HEK293 (cell line): ENCODE measurements at regions not wholly inside any gene's neighbourhood (a gene's known extent, or its start where the extent isn't known, plus 50 kb on each side); places are given as distances from the start of the nearest gene placed in this dataset.
A peak's percentile ranks its signal among the peaks of the same experiment; 100 is the strongest.

Source experiments
- CTCF ChIA-PET: fragments of 350-600 bp; formaldehyde crosslinking; extraction: SDS; loops from one replicate; lab custom pipeline; 2021; ENCODE audit warnings: antibody characterized with exemption; lab: Yijun Ruan, JAX
- POLR2A ChIA-PET: fragments of 300-600 bp; formaldehyde crosslinking; extraction: SDS; loops from one replicate; lab custom pipeline; 2020; ENCODE audit warnings: antibody characterized with exemption, inconsistent platforms; lab: Yijun Ruan, JAX
- H3K27ac ChIP-seq: fragments of 200-500 bp; sonication (Bioruptor generic); 2 replicates; pipeline ENCODE4 v1.5.1; 2014; ENCODE audit warnings: low read depth, low read length, control low read depth, inconsistent platforms; ENCODE audit errors: extremely low read depth
- H3K36me3 ChIP-seq, 2 experiments: fragments of 200-500 bp in 1 of 2; sonication (Bioruptor generic) in 1 of 2; 1 replicate in 1 of 2; 2 replicates in 1 of 2; pipeline ENCODE4 v1.5.1; 2014 to 2017; ENCODE audit warnings: inconsistent platforms in 2 of 2, low read length in 2 of 2; ENCODE audit not compliant: control insufficient read depth in 2 of 2, insufficient read depth in 1 of 2
- H3K4me1 ChIP-seq: fragments of 200-500 bp; sonication (Bioruptor generic); 2 replicates; pipeline ENCODE4 v1.5.1; 2014; ENCODE audit warnings: mild to moderate bottlenecking, low read length, inconsistent platforms; ENCODE audit not compliant: control insufficient read depth, insufficient read depth
- H3K4me3 ChIP-seq: 2 replicates; pipeline ENCODE4 v1.5.1; 2011; ENCODE audit warnings: low read depth, mild to moderate bottlenecking, control low read depth, low read length, moderate library complexity
- H3K9me3 ChIP-seq: fragments of 200-500 bp; sonication (Bioruptor generic); 2 replicates; pipeline ENCODE4 v1.5.1; 2014; ENCODE audit warnings: low read depth, low read length, inconsistent platforms; ENCODE audit not compliant: control insufficient read depth, insufficient read depth
- IKZF3 ChIP-seq: fragments of 450-650 bp; IDR thresholded peaks from 2 replicates; pipeline ENCODE4 v1.5.0; 2018; ENCODE audit warnings: missing biosample characterization, mild to moderate bottlenecking, missing genetic modification characterization, moderate library complexity
- KLF17 ChIP-seq: fragments of 450-650 bp; formaldehyde crosslinking; IDR thresholded peaks from 2 replicates; pipeline ENCODE4 v1.5.1; 2016; ENCODE audit warnings: missing biosample characterization, missing genetic modification characterization
- KLF7 ChIP-seq: fragments of 450-650 bp; formaldehyde crosslinking; IDR thresholded peaks from 2 replicates; pipeline ENCODE4 v1.5.1; 2016; ENCODE audit warnings: missing biosample characterization, missing genetic modification characterization, borderline replicate concordance
- OSR2 ChIP-seq: fragments of 450-650 bp; formaldehyde crosslinking; IDR thresholded peaks from 2 replicates; pipeline ENCODE4 v1.5.1; 2016; ENCODE audit warnings: missing biosample characterization, missing genetic modification characterization
- PRDM2 ChIP-seq: fragments of 450-650 bp; formaldehyde crosslinking; IDR thresholded peaks from 2 replicates; pipeline ENCODE4 v1.5.1; 2016; ENCODE audit warnings: missing biosample characterization, missing genetic modification characterization, borderline replicate concordance
- ZBTB1 ChIP-seq: fragments of 450-650 bp; formaldehyde crosslinking; IDR thresholded peaks from 2 replicates; pipeline ENCODE4 v1.5.1; 2016; ENCODE audit warnings: missing biosample characterization, missing genetic modification characterization
- ZIC2 ChIP-seq: fragments of 450-650 bp; formaldehyde crosslinking; IDR thresholded peaks from 2 replicates; pipeline ENCODE4 v1.5.1; 2016; ENCODE audit warnings: missing biosample characterization, missing genetic modification characterization
- ZNF16 ChIP-seq: fragments of 450-650 bp; formaldehyde crosslinking; IDR thresholded peaks from 2 replicates; pipeline ENCODE4 v1.5.1; 2016; ENCODE audit warnings: low read depth, missing biosample characterization, missing genetic modification characterization
- ZNF366 ChIP-seq: fragments of 450-650 bp; formaldehyde crosslinking; conservative IDR thresholded peaks from 2 replicates; pipeline ENCODE4 v1.5.1; 2016; ENCODE audit warnings: missing biosample characterization, missing genetic modification characterization
- ZNF391 ChIP-seq: fragments of 450-650 bp; formaldehyde crosslinking; IDR thresholded peaks from 2 replicates; pipeline ENCODE4 v1.5.1; 2016; ENCODE audit warnings: low read depth, missing biosample characterization, missing genetic modification characterization, borderline replicate concordance
- ZNF501 ChIP-seq: fragments of 450-650 bp; formaldehyde crosslinking; IDR thresholded peaks from 2 replicates; pipeline ENCODE4 v1.5.1; 2016; ENCODE audit warnings: missing biosample characterization, missing genetic modification characterization
- ZNF521 ChIP-seq: fragments of 450-650 bp; formaldehyde crosslinking; IDR thresholded peaks from 2 replicates; pipeline ENCODE4 v1.5.1; 2017; ENCODE audit warnings: missing biosample characterization, mild to moderate bottlenecking, missing genetic modification characterization
- ZNF544 ChIP-seq: fragments of 450-650 bp; formaldehyde crosslinking; IDR thresholded peaks from 2 replicates; pipeline ENCODE4 v1.5.0; 2017; ENCODE audit warnings: missing biosample characterization, missing genetic modification characterization
- ZNF560 ChIP-seq: fragments of 450-650 bp; formaldehyde crosslinking; IDR thresholded peaks from 2 replicates; pipeline ENCODE4 v1.5.1; 2017; ENCODE audit warnings: missing biosample characterization, missing genetic modification characterization, borderline replicate concordance
- ZSCAN5A ChIP-seq: fragments of 450-650 bp; formaldehyde crosslinking; IDR thresholded peaks from 2 replicates; pipeline ENCODE4 v1.5.1; 2016; ENCODE audit warnings: missing biosample characterization, missing genetic modification characterization
- ZXDB ChIP-seq: fragments of 450-650 bp; formaldehyde crosslinking; IDR thresholded peaks from 2 replicates; pipeline ENCODE4 v1.5.1; 2016; ENCODE audit warnings: missing biosample characterization, missing genetic modification characterization

- H3K36me3 ChIP-seq = no peaks in the 10 kb centered on the region
- no peak overlapping the region for H3K4me3 ChIP-seq
- ChIA-PET CTCF (interaction anchor here (0.9 to 2.6 kb wide), 3 partner anchors 11 to 127 kb away, joined by 3 to 10 read pairs (median 6); no protein-coding TSS in a partner anchor), POLR2A (no interaction called here)
- TF ChIP-seq ZNF544 (no peak), ZNF16 (tag by site-specific recombination) (no peak), ZNF501 (tag by site-specific recombination) (no peak), ZBTB1 (tag by site-specific recombination) (no peak), ZSCAN5A (no peak), KLF7 (tag by site-specific recombination) (no peak), ZNF366 (tag by site-specific recombination) (no peak), ZXDB (tag by site-specific recombination) (no peak), OSR2 (tag by site-specific recombination) (no peak), IKZF3 (tag by site-specific recombination) (no peak)
- H3K4me1 ChIP-seq = no peaks in the 10 kb centered on the region
- H3K9me3 ChIP-seq = no peaks in the 10 kb centered on the region
- H3K27ac ChIP-seq = no peak overlapping the region
These were observed 138.2 kb downstream of the UNC5CL start for GRCh38 chr6:40900791-40901190.

- ChIA-PET CTCF (interaction anchor here (0.8 to 2.6 kb wide), 2 partner anchors 13 to 128 kb away, joined by 3 to 10 read pairs; no protein-coding TSS in a partner anchor), POLR2A (no interaction called here)
- no peak overlapping the region for H3K4me3 ChIP-seq
- H3K9me3 ChIP-seq = no peaks in the 10 kb centered on the region
- no peaks in the 10 kb centered on the region for H3K4me1 ChIP-seq
- no peaks in the 10 kb centered on the region for H3K36me3 ChIP-seq
- TF ChIP-seq ZNF391 (no peak), ZNF521 (tag by site-specific recombination) (no peak), ZIC2 (tag by site-specific recombination) (peak; percentile 83), PRDM2 (tag by site-specific recombination) (no peak), ZNF560 (no peak), KLF17 (tag by site-specific recombination) (no peak)
- no peak overlapping the region for H3K27ac ChIP-seq
These were observed 139.3 kb downstream of the UNC5CL start for GRCh38 chr6:40899684-40900155.
